ENCODE measurements at regions not wholly inside any gene's neighbourhood (a gene's known extent, or its start where the extent isn't known, plus 50 kb on each side); places are given as distances from the start of the nearest gene placed in this dataset.

DNA sequence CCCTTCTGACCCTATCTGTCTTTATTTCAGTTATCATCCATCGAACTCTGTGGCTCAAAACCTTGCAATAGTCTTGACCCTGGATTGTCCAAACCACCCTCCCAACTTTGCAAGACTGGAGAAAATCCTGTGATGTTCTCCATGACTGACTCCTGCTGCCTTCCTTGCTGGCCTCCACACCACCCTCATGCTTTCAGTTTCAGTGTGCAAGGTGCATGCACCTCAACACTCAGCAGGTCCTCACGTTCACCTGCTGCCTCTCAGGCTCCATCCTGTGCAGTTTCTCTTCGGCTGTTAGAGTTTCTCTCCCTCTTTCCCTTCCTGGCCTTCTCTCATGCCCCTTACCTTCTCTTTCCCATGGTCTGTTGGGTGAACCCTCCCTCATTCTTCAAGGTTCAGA lies 59.4 kb upstream of the ASIC2 start:
- no peak overlapping the region for H3K27ac ChIP-seq (ENCODE audit: low read length)
- no peaks in the 10 kb centered on the region for H3K79me2 ChIP-seq (ENCODE audit: low read length)
- H3K4me1 ChIP-seq (ENCODE audit: low read length): no peaks in the 10 kb centered on the region
- no peaks in the 10 kb centered on the region for H4K20me1 ChIP-seq (ENCODE audit: insufficient read depth, low read length)
- no peak overlapping the region for H2AFZ ChIP-seq (ENCODE audit: low read depth, low read length)
- H3K9me3 ChIP-seq (ENCODE audit: insufficient read depth, low read length): no peaks in the 10 kb centered on the region
- TF ChIP-seq, protein P1, sequence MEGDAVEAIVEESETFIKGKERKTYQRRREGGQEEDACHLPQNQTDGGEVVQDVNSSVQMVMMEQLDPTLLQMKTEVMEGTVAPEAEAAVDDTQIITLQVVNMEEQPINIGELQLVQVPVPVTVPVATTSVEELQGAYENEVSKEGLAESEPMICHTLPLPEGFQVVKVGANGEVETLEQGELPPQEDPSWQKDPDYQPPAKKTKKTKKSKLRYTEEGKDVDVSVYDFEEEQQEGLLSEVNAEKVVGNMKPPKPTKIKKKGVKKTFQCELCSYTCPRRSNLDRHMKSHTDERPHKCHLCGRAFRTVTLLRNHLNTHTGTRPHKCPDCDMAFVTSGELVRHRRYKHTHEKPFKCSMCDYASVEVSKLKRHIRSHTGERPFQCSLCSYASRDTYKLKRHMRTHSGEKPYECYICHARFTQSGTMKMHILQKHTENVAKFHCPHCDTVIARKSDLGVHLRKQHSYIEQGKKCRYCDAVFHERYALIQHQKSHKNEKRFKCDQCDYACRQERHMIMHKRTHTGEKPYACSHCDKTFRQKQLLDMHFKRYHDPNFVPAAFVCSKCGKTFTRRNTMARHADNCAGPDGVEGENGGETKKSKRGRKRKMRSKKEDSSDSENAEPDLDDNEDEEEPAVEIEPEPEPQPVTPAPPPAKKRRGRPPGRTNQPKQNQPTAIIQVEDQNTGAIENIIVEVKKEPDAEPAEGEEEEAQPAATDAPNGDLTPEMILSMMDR (IDR thresholded peaks at IDR 0.05; ENCODE audit: low read depth, low read length): no peak
- no peak for TF ChIP-seq EZH2phosphoT487 (IDR thresholded peaks at IDR 0.05; ENCODE audit: low read depth)
- H3K4me2 ChIP-seq (ENCODE audit: low read length): no peak overlapping the region
- H3K27me3 ChIP-seq (ENCODE audit: low read depth, low read length): peaks cover 43% of the 10 kb centered on the region
- no peak overlapping the region for H3K9ac ChIP-seq (ENCODE audit: low read length)
- no peaks in the 10 kb centered on the region for H3K36me3 ChIP-seq (replicated peaks; ENCODE audit: low read depth, low read length)
- H3K4me3 ChIP-seq (ENCODE audit: low read length): no peak overlapping the region

DNA sequence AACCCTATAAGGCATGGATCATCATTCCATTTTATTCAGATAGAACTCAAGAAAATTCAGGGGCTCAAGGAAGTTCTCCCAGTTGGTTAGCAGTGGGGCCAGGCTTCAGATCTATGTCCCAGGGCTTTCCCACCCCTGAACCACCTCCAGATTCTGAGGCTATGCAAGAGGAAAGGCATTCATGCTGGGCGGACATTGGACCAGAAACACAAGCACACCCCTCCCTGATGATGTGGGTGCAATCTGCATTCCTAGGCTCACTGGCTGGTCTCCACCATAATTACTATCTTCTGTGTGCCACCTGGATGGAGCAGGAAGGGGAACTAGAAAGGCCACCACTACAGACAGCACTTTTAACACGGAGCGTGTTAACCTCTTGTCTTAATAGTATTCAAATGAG lies 63.2 kb upstream of the ASIC2 start:
- Histone ChIP-seq H3K79me2 (ENCODE audit: low read length) (no peaks in the 10 kb centered on the region), H3K4me2 (ENCODE audit: low read length) (no peak overlapping the region), H3K4me3 (ENCODE audit: low read length) (no peak overlapping the region), H3K27me3 (ENCODE audit: low read depth, low read length) (peaks cover 31% of the 10 kb centered on the region), H3K9ac (ENCODE audit: low read length) (no peak overlapping the region), H3K36me3 (replicated peaks; ENCODE audit: low read depth, low read length) (no peaks in the 10 kb centered on the region), H3K27ac (ENCODE audit: low read length) (no peak overlapping the region), H4K20me1 (ENCODE audit: insufficient read depth, low read length) (no peaks in the 10 kb centered on the region), H3K9me3 (ENCODE audit: insufficient read depth, low read length) (no peaks in the 10 kb centered on the region), H2AFZ (ENCODE audit: low read depth, low read length) (no peak overlapping the region), H3K4me1 (ENCODE audit: low read length) (no peaks in the 10 kb centered on the region)
- no peak for TF ChIP-seq EZH2phosphoT487 (IDR thresholded peaks at IDR 0.05; ENCODE audit: low read depth)
- TF ChIP-seq, protein P1 (IDR thresholded peaks at IDR 0.05; ENCODE audit: low read depth, low read length): no peak

DNA sequence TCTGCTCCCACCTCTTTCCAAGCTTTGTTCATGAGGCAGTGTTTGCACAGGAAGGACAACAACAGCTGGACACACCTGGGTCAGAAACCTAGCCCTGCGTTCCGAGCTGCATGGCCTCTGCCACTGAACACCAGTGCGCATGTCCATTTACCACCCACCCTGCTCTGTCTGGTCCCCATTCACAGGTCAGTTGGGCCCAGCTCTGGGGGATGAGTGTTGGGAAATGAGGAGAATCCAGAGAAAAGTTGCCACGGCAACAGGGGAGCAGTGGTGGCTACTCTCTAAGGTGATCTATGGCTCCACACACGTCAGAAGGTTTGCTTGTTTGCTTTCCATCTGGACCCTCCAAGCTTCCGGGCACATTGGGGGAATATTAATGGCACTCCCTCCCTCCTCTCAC lies 70.4 kb upstream of the ASIC2 start:
- no peak overlapping the region for H3K4me3 ChIP-seq (ENCODE audit: low read length)
- no peaks in the 10 kb centered on the region for H3K79me2 ChIP-seq (ENCODE audit: low read length)
- TF ChIP-seq, protein P1 (IDR thresholded peaks at IDR 0.05; ENCODE audit: low read depth, low read length): no peak
- no peak for TF ChIP-seq EZH2phosphoT487 (IDR thresholded peaks at IDR 0.05; ENCODE audit: low read depth)
- H2AFZ ChIP-seq (ENCODE audit: low read depth, low read length): no peak overlapping the region
- H3K4me1 ChIP-seq (ENCODE audit: low read length): no peaks in the 10 kb centered on the region
- H3K4me2 ChIP-seq (ENCODE audit: low read length): no peak overlapping the region
- peaks cover 8% of the 10 kb centered on the region for H3K27me3 ChIP-seq (ENCODE audit: low read depth, low read length)
- H3K27ac ChIP-seq (ENCODE audit: low read length): no peak overlapping the region
- H4K20me1 ChIP-seq (ENCODE audit: insufficient read depth, low read length): no peaks in the 10 kb centered on the region
- no peaks in the 10 kb centered on the region for H3K9me3 ChIP-seq (ENCODE audit: insufficient read depth, low read length)
- no peaks in the 10 kb centered on the region for H3K36me3 ChIP-seq (replicated peaks; ENCODE audit: low read depth, low read length)
- no peak overlapping the region for H3K9ac ChIP-seq (ENCODE audit: low read length)

DNA sequence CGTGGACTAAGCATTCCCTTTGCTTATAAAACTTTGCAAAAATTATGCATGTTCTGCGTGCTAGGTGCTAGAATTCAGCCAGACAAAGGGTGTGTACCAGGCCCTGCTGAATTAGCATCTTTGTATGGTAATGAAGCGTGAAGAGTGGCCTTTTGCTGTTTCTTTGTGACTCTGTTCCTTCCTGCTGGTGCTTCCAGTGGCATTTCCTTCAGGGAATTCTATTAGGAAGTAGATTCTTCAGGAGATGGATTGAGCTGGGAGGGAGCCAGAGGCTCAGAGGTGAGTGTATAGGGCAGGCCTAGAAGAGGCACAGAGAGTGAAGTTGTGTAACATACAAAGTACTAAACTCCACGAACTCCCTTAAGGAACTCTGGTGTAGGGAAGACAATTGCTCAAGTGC lies 73.9 kb upstream of the ASIC2 start:
- TF ChIP-seq, protein P1 (IDR thresholded peaks at IDR 0.05; ENCODE audit: low read depth, low read length): no peak
- no peak for TF ChIP-seq EZH2phosphoT487 (IDR thresholded peaks at IDR 0.05; ENCODE audit: low read depth)
- Histone ChIP-seq H3K27ac (ENCODE audit: low read length) (no peak overlapping the region), H3K9ac (ENCODE audit: low read length) (no peak overlapping the region), H3K4me2 (ENCODE audit: low read length) (no peak overlapping the region), H2AFZ (ENCODE audit: low read depth, low read length) (no peak overlapping the region), H3K9me3 (ENCODE audit: insufficient read depth, low read length) (no peaks in the 10 kb centered on the region), H3K36me3 (replicated peaks; ENCODE audit: low read depth, low read length) (no peaks in the 10 kb centered on the region), H3K79me2 (ENCODE audit: low read length) (no peaks in the 10 kb centered on the region), H3K4me1 (ENCODE audit: low read length) (no peaks in the 10 kb centered on the region), H3K27me3 (ENCODE audit: low read depth, low read length) (peaks cover 10% of the 10 kb centered on the region; the same call in 1 of the 2 replicates), H4K20me1 (ENCODE audit: insufficient read depth, low read length) (no peaks in the 10 kb centered on the region), H3K4me3 (ENCODE audit: low read length) (no peak overlapping the region)

Measured in OCI-LY3 (cell line).